SK-N-SH (cell line): ENCODE measurements at regions not wholly inside any gene's neighbourhood (a gene's known extent, or its start where the extent isn't known, plus 50 kb on each side); places are given as distances from the start of the nearest gene placed in this dataset.

ENCODE experiments used
- CHD2 ChIP-seq: fragments of 150-350 bp; IDR thresholded peaks from 2 replicates; pipeline ENCODE4 v1.6.1; 2018; ENCODE audit warnings: low read length; ENCODE audit not compliant: partially characterized antibody
- CTCF ChIP-seq: fragments of 200-600 bp; sonication (generic); IDR thresholded peaks from 2 replicates; pipeline ENCODE4 v1.6.1; 2017; ENCODE audit warnings: antibody characterized with exemption, mild to moderate bottlenecking, moderate library complexity
- ELF1 ChIP-seq: IDR thresholded peaks from 2 replicates; pipeline ENCODE4 v1.4.0; 2012
- EP300 ChIP-seq, 2 experiments: IDR thresholded peaks; 2 replicates each; pipeline versions ENCODE4 v1.4.0 to v1.6.1; 2012; ENCODE audit warnings: borderline replicate concordance in 1 of 2, low read depth in 1 of 2, low read length in 1 of 2
- GABPA ChIP-seq: IDR thresholded peaks from 2 replicates; pipeline ENCODE4 v1.4.0; 2012; ENCODE audit warnings: low read depth, mild to moderate bottlenecking
- POLR2AphosphoS5 ChIP-seq: IDR thresholded peaks from 2 replicates; pipeline ENCODE4 v1.6.1; 2012; ENCODE audit warnings: low read depth, low read length
- REST ChIP-seq: IDR thresholded peaks from 2 replicates; pipeline ENCODE4 v1.6.1; 2012; ENCODE audit warnings: mild to moderate bottlenecking, low read depth, low read length, moderate library complexity
- TAF1 ChIP-seq: IDR thresholded peaks from 2 replicates; pipeline ENCODE4 v1.6.1; 2012; ENCODE audit warnings: low read depth, mild to moderate bottlenecking, low read length, moderate library complexity, borderline replicate concordance
- TCF12 ChIP-seq: IDR thresholded peaks from 2 replicates; pipeline ENCODE4 v1.4.0; 2012
- USF2 ChIP-seq: fragments of 150-350 bp; IDR thresholded peaks from 2 replicates; pipeline ENCODE4 v1.6.1; 2017; ENCODE audit warnings: antibody characterized with exemption, low read length, low read depth, borderline replicate concordance

DNA sequence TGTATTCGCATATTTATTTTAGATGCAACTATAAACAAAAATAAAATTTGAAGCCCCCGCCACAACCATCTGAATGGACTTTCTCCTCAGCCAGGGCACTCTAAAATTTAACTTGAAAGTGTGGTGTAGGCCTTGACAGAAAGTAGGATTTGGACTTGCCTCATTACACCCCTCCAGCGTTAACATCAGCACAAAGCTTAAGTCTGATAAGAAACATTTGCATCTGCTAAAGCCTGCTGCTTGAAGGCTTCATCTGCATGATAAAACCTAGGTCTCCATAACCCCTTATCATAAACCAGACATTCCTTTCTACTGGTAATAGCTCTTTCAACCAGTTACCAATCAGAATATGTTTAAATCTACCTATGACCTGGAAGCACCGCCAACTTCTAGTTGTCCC, 1046.5 kb downstream of the FAT4 start:
- TF ChIP-seq CTCF (no peak), POLR2AphosphoS5 (no peak), TAF1 (no peak), REST (no peak), USF2 (no peak), GABPA (no peak), ELF1 (no peak), EP300 (IDR thresholded peaks at IDR 0.05; ENCODE audit: borderline replicate concordance in 1 of 2, low read depth in 1 of 2, low read length in 1 of 2) (no peak), CHD2 (no peak), TCF12 (no peak)
